ENCODE measurements at regions not wholly inside any gene's neighbourhood (a gene's known extent, or its start where the extent isn't known, plus 50 kb on each side); places are given as distances from the start of the nearest gene placed in this dataset.

GRCh38 chr1:69426401-69426800 lies 141.3 kb upstream of the LRRC7 start:
- Histone ChIP-seq H3K27ac (ENCODE audit: low read depth in 2 of 2, low read length in 1 of 2) (no peak overlapping the region), H3K27me3 (ENCODE audit: insufficient read depth) (no peaks in the 10 kb centered on the region), H3F3A (replicated peaks; ENCODE audit: insufficient read depth) (no peaks in the 10 kb centered on the region), H2AFZ (ENCODE audit: low read depth) (no peak overlapping the region), H3K9me2 (no peaks in the 10 kb centered on the region), H3K9me3 (no peaks in the 10 kb centered on the region), H4K20me1 (ENCODE audit: insufficient read depth) (no peaks in the 10 kb centered on the region), H3K4me3 (ENCODE audit: low read depth in 2 of 2, low read length in 1 of 2) (no peak overlapping the region), H3K4me1 (ENCODE audit: control insufficient read depth in 1 of 2, insufficient read depth in 2 of 2, low read depth in 1 of 2, low read length in 1 of 2) (no peaks in the 10 kb centered on the region), H3K9ac (no peak overlapping the region), H3K79me2 (ENCODE audit: insufficient read depth) (no peaks in the 10 kb centered on the region), H3K36me3 (replicated peaks in 1 of 2; ENCODE audit: control insufficient read depth in 1 of 2, insufficient read depth in 2 of 2, low read length in 1 of 2) (no peaks in the 10 kb centered on the region), H3K4me2 (no peak overlapping the region)
- TF ChIP-seq FOXM1 (IDR thresholded peaks at IDR 0.05; ENCODE audit: low read depth): no peak
- TF ChIP-seq ELF1 (IDR thresholded peaks at IDR 0.05): no peak
- TF ChIP-seq MXI1 (IDR thresholded peaks at IDR 0.05; ENCODE audit: low read depth, low read length): no peak
- TF ChIP-seq EP300 (IDR thresholded peaks at IDR 0.05; ENCODE audit: borderline replicate concordance in 1 of 2, low read depth in 1 of 2, low read length in 1 of 2): no peak
- no peak for TF ChIP-seq RFX5 (IDR thresholded peaks at IDR 0.05; ENCODE audit: low read length)
- no peak for TF ChIP-seq TCF12 (IDR thresholded peaks at IDR 0.05)
- no peak for TF ChIP-seq FOXJ3 (CRISPR knock-in tag; IDR thresholded peaks at IDR 0.05)
- no peak for TF ChIP-seq JUND (IDR thresholded peaks at IDR 0.05)
- no peak for TF ChIP-seq MAX (IDR thresholded peaks at IDR 0.05; ENCODE audit: low read depth)
- no peak for TF ChIP-seq YY1 (IDR thresholded peaks at IDR 0.05; ENCODE audit: low read depth)
- no peak for TF ChIP-seq GABPA (IDR thresholded peaks at IDR 0.05; ENCODE audit: low read depth)
- no peak for TF ChIP-seq USF1 (IDR thresholded peaks at IDR 0.05; ENCODE audit: borderline replicate concordance, low read depth)
- TF ChIP-seq POLR2AphosphoS5 (IDR thresholded peaks at IDR 0.05; ENCODE audit: low read depth, low read length): no peak
- TF ChIP-seq, protein P1, sequence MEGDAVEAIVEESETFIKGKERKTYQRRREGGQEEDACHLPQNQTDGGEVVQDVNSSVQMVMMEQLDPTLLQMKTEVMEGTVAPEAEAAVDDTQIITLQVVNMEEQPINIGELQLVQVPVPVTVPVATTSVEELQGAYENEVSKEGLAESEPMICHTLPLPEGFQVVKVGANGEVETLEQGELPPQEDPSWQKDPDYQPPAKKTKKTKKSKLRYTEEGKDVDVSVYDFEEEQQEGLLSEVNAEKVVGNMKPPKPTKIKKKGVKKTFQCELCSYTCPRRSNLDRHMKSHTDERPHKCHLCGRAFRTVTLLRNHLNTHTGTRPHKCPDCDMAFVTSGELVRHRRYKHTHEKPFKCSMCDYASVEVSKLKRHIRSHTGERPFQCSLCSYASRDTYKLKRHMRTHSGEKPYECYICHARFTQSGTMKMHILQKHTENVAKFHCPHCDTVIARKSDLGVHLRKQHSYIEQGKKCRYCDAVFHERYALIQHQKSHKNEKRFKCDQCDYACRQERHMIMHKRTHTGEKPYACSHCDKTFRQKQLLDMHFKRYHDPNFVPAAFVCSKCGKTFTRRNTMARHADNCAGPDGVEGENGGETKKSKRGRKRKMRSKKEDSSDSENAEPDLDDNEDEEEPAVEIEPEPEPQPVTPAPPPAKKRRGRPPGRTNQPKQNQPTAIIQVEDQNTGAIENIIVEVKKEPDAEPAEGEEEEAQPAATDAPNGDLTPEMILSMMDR (IDR thresholded peaks at IDR 0.05): no peak
- TF ChIP-seq GATA2 (CRISPR knock-in tag; IDR thresholded peaks at IDR 0.05): no peak
- no peak for TF ChIP-seq RCOR1 (IDR thresholded peaks at IDR 0.05; ENCODE audit: low read length)
- no peak for TF ChIP-seq EZH2phosphoT487 (IDR thresholded peaks at IDR 0.05; ENCODE audit: borderline replicate concordance, low read depth)
- TF ChIP-seq MEF2A (IDR thresholded peaks at IDR 0.05; ENCODE audit: borderline replicate concordance, low read depth): no peak
- CTCF ChIA-PET: no interaction called here
- 36% methylated on average over 2 of the region's 2 CpGs for WGBS (ENCODE audit: low lambda C conversion rate)
- POLR2A ChIA-PET: no interaction called here
- no peak for DNase-seq

- no peaks in the 10 kb centered on the region for H3K79me2 ChIP-seq (ENCODE audit: insufficient read depth)
- H4K20me1 ChIP-seq (ENCODE audit: insufficient read depth): no peaks in the 10 kb centered on the region
- no peaks in the 10 kb centered on the region for H3K4me1 ChIP-seq (ENCODE audit: control insufficient read depth in 1 of 2, insufficient read depth in 2 of 2, low read depth in 1 of 2, low read length in 1 of 2)
- H3K9me3 ChIP-seq: no peaks in the 10 kb centered on the region
- TF ChIP-seq MAX (IDR thresholded peaks at IDR 0.05; ENCODE audit: low read depth): no peak
- no peak for TF ChIP-seq NRF1 (IDR thresholded peaks at IDR 0.05; ENCODE audit: low read depth, low read length)
- CTCF ChIA-PET: no interaction called here
- H3K9ac ChIP-seq: no peak overlapping the region
- no peaks in the 10 kb centered on the region for H3K27me3 ChIP-seq (ENCODE audit: insufficient read depth)
- H3K36me3 ChIP-seq (replicated peaks in 1 of 2; ENCODE audit: control insufficient read depth in 1 of 2, insufficient read depth in 2 of 2, low read length in 1 of 2): no peaks in the 10 kb centered on the region
- no peak overlapping the region for H3K4me3 ChIP-seq (ENCODE audit: low read depth in 2 of 2, low read length in 1 of 2)
- H2AFZ ChIP-seq (ENCODE audit: low read depth): no peak overlapping the region
- no peaks in the 10 kb centered on the region for H3F3A ChIP-seq (replicated peaks; ENCODE audit: insufficient read depth)
- no peaks in the 10 kb centered on the region for H3K9me2 ChIP-seq
- DNase-seq: no peak
- no peak overlapping the region for H3K27ac ChIP-seq (ENCODE audit: low read depth in 2 of 2, low read length in 1 of 2)
- POLR2A ChIA-PET: no interaction called here
- no peak overlapping the region for H3K4me2 ChIP-seq
Measured at GRCh38 chr1:69433073-69433472, 134.6 kb upstream of the LRRC7 start.

All from SK-N-SH (cell line).